ENCODE measurements at regions not wholly inside any gene's neighbourhood (a gene's known extent, or its start where the extent isn't known, plus 50 kb on each side); places are given as distances from the start of the nearest gene placed in this dataset.
"Not testable (repeated sequence)": the region's sequence is repeated elsewhere in the genome, so short reads cannot be mapped to it uniquely, and the experiment has no call there.

DNA sequence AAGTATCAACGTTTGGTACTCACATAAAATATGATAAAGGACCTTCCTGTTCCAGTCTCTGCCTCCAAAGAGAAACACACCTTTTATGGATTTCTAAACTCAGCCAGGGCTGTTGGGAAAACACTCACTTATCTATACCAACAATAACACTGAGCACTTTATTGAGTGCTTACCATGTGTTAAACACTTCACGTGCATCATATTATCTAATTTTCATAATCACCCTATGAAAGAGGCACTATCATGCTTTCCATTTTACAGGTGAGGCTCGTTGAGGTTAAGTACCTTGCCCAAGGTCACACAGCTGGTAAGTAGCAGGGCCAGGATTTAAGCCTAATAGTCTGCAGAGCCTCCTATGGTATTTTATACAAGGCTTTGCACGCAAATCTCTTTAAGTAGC lies 251.5 kb upstream of the SOX9 start:
- no peak for DNase-seq (ENCODE audit: low spot score)

DNA sequence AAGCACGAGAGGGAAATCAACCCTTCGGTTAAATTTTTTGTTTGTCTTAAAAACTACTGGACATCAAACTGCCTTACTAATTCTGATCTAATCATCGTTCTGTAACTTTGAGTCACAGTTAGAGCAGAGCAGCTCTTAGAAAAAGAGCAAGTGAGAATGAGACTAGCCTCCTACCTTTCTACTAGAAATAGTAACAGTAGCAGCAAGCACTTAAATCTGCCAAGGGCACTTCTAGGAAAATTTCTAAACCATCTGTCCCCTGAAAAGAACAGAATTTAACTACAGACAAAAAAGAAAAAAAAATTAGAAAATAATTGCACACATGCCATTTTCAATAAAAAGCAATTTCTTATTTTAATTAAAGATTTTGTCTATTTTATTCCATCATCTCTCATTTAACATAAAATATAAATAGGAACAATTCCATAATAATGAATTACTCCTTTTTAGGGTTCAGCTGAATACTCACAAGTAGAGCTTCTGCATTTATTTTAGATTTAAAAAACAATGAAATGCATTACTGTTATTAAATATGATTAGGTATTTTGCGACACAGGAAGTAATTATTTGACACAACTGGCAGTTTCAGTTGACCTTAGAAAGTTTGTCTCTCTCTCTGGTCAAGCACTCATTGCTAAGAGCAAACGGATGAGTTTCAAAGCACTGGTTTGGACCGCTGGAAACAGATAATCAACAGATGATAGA lies 250.8 kb upstream of the SOX9 start:
- no peak for DNase-seq (ENCODE audit: low spot score)

DNA sequence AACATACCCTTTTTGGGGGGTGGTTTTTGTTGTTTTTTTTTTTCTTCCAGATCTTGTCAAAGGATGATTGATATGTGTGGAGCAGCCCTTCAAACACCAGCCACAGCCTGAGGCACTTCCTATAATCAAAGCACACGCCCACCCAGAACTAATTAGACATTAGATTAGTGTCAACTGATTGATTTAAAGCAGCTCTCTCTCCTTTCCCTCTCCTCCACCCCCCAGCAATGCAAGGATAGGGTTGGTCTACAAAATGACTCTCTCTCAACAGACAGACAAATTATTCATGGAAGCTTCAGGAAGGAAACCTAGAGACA lies 250.3 kb upstream of the SOX9 start:
- no peak for DNase-seq (ENCODE audit: low spot score)

DNA sequence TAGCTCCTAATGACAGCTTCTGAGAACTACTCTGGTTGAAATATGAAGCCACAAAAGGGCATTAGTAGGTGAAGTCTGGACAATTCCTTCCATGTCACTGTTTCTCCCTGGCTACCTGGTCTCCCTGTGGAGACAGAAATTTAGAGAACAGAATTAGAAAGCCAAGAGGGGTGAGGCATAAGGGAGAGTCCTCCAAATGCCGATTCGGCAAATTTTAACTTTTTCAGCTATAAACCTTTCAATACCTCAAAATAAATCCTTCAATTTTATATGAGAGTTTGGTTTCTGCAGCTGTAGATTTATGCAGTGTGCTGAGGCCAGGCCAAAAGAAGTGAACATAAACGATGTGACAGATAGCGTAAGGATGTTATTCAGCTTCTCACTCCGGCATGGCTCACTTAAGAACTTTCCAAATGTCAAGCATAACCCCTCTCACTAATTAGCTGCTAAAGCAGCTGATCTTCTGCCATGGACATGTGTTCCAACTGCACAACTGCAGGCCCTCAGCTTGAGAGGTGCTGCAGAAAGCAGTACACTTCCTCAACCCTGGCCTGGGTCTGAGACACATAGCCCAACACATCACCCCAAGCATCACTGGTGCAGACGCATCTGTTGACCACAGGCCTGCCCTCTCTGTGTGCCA lies 247.9 kb upstream of the SOX9 start:
- no peak for DNase-seq (ENCODE audit: low spot score)

DNA sequence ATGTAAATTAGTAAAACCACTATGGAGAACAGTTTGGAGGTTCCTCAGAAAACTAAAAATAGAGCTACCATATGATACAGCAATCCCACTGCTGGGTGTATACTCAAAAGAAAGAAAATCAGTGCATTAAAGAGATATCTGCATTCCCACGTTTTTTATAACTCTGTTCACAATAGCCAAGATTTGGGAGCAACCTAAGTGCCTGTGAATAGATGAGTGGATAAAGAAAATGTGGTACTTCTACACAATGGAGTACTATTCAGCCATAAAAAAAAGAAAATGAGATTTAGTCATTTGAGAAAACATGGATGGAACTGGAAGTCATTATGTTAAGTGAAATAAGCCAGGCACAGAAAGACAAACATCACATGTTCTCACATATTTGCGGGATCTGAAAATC lies 246.0 kb upstream of the SOX9 start:
- DNase-seq (ENCODE audit: low spot score): not testable (repeated sequence)

DNA sequence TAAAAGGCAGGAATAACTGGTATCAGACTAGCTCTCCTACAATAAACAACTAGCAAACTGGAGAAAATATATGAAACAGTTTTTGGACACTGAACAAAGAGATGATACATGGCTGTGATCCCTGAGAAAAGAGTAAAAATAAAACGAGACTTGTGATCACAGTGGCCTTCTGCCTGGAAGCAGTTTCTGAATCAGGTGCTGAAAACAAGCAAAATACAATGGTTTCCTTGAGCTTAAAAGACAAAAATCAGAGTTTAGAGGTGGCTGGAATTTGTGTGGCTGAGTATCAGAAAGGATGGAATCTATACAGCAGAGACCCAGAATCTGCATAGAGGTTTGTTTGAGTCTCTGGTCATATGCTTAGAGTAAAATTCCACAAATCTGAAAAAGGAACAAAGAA lies 242.5 kb upstream of the SOX9 start:
- DNase-seq (ENCODE audit: low spot score): no peak

DNA sequence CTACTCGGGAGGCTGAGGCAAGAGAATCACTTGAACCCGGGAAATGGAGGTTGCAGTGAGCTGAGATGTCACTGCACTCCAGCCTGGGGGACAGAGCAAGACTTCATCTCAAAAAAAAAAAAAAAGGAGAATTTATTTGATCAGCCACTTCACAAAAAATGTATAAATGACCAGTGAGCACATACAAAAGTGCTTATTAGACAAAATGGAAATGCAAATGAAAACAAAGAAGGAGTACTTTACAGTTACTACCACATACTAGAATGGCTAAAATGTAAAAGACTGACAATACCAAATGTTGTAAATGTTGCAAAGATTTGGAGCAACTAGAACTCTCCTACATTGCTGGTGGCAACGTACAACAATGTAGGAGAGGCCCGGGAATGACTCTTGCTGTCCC lies 241.8 kb upstream of the SOX9 start:
- no peak for DNase-seq (ENCODE audit: low spot score)

DNA sequence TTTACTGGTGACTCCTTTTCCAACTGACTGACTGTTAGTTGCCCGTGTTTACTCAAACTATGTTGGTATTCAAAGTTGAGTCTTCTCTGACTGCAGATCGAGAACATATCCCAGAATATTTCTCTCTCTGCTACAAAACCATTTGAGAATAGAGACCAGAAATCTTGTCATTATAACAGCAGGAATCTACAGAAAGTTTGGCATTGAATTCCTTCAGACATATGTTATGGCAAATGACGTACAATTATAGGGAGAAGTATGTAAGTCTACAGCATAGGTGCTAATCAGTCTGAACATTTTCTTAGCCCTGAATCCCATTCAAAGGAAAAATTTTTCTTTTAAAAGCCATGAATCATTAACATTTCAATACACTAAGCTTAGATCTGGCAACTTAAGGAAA lies 239.8 kb upstream of the SOX9 start:
- DNase-seq (ENCODE audit: low spot score): no peak

DNA sequence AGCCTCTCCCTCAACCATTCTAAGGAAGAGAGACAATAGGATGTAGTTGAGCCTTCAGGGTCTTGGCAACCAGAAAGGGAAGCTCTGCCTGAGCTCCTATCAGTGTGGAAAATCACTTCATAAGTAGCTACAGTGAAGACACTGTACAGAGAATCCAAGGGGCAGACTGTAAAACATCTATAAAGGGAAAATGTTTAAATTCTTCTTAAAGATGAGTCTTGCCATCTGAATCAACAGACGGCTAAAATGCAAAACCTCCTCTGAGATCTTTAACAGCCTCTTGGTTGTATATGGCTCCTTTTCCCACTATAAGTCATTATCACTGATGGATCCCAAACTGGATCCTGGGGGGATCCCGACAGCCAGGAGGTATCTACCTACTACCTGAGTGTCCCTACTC lies 239.2 kb upstream of the SOX9 start:
- DNase-seq (ENCODE audit: low spot score): no peak

DNA sequence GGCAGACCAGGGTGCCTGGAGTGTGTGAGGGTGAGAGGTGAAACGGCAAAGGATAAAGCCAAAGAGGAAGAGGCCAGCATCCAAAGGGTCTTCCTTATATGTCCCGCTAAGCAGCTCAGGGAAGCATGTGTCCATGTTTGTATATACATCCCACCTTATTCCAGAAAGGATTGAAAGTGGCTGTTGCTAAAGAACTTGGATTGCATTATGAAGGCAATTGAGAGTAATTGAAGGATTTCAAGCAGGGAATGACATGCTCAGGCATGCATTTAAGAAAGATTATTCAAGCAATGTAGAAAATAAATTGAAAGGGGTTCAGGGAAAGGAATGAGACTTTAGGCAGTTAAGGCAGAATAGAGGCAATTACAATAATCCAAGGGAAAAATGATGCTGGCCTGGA lies 237.6 kb upstream of the SOX9 start:
- no peak for DNase-seq (ENCODE audit: low spot score)

DNA sequence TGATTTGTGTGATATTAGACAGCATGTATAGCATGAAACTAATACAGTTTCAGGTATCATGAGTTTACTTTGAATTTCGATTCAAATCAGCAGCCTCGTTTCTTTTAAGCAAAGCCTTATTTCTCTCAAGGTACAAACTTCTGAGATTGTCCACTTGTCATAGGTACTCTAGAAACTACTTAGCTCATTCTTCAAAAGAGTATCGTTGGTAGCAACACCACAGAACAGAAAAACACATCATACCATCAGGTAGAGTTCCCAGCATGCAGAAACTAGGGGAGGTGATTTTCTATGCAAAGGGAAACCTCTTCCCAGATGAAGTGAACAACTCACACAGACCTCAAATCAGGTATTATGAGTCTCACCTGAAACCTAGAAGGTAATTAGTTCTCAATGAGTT lies 237.0 kb upstream of the SOX9 start:
- no peak for DNase-seq (ENCODE audit: low spot score)

DNA sequence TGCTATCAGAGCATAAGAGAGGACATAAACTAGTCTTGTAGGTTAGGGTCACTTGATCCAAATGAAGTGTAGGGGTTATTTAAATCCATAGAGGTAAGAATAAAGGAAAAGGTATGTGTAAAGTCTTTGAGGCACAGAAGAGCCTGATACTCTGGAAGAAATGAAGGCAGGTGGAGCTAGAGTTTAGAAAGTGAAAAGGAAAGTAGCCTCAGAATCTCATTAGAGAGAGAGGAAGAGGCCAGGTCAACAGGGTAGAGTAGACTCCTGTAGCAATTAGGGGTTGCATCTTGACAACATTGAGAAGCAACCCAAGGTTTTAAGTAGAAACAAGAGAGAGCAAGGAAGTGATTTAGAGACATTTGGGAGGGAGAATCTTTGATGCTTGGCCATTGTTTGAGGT lies 235.2 kb upstream of the SOX9 start:
- no peak for DNase-seq (ENCODE audit: low spot score)

DNA sequence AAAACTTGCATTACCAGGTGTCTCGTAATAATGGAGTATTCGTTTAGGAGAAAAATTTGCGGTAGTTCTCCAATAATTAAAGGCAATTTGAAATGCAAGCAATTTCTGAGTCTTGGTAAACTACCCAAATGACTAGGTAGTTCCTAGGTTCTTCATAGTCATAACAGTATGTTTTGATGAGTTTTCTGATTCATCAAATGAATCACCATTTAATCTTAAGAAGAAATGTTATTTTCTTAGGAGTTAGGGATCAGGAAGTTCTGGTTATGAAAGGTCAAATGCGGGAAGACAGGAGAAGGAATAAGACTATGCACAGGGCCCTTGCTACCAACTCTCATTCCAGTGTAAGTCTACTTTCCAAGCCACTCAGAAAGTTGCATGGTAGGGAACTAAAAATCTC lies 221.5 kb upstream of the SOX9 start:
- no peak for DNase-seq (ENCODE audit: low spot score)

DNA sequence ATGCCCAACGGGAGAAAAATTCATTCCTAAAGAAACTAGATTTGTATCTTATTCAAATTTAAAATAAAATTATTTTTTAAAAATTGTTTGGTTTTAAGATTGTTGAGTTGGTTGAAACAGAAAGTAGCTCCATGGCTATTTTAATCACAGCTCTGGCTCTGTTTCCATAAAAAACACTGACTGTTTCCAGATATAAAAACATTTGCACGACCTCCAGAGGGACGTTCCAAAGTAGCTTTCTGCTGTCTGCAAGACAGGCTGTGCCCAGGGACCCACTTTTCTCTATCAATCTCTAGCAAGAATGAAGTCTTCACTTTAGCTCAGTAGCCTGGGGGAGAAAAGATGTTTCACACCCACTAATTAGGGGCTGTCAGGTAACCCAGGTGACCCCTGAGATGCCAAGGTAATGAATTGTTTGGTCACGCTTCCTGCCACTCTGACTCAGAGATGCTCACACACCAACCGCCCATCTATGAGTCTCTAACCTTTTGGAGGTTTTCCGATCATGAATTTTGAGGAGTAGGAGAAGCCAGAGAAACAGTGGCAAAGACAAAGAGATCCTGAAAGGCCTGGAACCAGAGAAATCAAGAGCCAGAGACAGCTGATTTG lies 220.1 kb upstream of the SOX9 start:
- DNase-seq (ENCODE audit: low spot score): no peak

DNA sequence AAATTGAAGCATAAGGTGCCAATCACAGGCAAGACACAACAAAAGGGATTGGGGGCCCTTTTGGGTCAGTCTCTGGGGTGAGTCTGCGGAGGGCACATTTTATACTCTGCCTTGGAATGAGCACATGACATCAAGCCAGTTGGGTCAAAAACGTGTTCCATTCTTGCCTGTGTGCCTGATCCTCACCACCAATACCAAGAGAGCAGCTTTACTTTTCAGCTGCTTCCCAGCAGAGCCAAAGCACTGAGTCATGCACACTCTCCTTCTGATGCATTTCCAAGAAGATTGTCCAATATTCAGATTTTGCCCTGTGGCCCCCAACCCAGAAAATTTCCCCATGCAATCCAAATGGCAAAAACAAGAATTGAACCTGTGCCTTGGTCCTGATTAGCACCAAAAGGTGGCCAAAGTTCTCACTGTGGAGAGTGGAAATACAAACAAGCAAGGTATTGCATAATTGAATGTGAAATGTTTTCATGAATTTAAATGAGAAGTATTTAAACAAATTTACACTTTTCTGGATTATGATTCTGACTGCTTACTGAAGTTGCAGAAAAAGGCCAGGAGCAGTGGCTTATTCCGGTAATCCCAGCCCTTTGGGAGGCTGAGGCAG lies 217.8 kb upstream of the SOX9 start:
- DNase-seq (ENCODE audit: low spot score): no peak

DNA sequence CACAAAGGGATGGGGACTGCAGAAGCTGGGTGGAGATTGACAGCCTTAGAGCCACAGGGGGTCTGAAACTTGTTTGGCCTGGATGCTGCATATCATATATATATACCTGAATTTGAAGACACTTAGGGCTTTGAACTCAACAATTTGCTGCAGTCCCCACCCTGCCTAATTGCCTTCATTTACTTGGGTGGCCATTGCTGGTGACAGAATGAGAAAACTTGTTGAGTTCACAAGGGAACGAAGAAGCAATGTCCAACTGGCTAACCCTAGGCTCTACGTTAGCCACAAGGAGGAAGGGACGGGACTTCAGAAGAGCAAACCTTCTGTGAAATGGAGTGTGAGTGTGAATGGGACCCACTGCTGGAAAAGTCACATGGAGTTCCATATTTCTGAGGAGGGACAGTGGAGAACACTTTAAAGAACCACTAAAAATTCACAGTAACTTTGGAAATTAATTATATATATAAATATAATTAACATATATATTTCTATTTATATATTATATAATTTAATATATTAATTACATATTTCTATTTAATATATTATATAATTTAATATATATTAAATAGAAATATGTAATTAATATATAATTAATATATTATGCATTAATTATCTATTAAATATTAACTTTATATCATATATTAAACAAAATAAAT lies 215.3 kb upstream of the SOX9 start:
- no peak for DNase-seq (ENCODE audit: low spot score)

DNA sequence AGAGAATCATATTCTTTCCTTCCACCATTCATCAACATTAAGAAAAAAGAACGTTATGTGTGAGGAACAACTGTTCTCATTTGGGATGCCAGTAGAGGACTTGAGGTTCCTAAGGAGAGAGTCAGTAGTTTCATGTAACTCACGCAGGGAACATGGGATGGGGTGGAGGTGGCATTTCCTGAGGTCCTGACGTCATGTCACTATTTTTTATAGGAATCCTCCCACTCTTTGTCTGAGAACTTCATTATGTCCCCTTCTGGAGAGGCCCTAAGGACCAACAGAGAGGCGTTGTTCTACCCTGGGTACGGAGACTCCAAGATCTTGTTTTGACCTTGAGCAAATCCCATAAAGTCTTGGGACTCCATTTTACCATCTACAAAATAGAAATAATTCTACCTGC lies 211.7 kb upstream of the SOX9 start:
- DNase-seq (ENCODE audit: low spot score): no peak

DNA sequence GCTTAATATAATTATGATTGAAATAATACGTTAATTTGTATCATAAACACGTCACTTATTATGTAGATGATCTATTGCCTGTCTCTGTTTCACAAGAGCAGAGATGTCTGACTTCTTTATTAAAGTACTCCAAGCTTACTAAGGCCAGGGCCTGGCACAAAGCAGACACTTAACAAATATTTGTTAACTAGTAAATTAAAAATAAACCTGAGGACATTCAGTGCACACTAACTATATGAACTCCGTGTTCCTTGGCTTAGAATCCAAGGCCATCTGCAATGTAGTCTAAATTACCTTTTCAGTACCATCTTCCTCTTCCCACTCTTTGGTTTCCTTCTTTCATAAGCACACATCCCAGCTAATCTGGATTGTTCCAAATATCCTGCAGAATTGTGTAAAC lies 210.8 kb upstream of the SOX9 start:
- DNase-seq (ENCODE audit: low spot score): no peak

DNA sequence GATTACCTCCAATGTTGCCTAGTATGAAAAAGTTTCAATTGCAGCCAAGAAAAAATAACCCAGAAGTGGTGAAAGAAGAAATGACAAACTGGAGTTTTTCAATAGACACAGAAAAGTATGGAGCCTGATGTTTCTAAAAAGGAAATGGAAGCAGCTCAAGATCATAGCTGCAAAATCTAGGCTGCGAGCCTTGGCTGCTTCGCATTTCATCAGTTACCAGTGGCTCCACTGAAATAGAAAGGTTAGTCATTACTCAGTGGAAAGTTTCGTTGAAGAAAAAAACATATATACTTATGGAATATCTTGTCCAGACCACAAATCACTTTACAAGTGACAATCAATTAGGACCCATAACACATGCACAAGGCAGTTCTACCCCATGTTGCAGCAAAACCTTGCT lies 206.8 kb upstream of the SOX9 start:
- DNase-seq (ENCODE audit: low spot score): no peak

DNA sequence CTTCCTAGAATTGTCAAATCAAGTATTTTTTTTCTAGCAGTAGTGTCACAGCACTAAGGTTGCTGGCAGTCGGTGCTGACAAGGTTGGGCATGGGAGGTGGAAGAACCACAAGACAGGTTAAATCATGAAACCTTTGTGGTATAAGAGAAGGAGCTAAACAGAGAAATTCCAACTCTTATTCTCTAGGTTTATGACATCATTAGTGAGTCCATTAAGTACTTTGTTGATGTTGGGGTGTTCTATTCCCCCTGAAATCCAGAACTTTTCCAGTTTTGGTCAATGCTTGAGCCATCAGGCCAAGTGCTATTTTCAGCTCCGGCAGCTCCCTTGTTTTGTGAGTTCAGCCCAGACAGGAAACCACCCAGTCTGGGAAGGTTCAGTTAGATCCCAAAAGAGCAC lies 206.0 kb upstream of the SOX9 start:
- DNase-seq (ENCODE audit: low spot score): no peak

DNA sequence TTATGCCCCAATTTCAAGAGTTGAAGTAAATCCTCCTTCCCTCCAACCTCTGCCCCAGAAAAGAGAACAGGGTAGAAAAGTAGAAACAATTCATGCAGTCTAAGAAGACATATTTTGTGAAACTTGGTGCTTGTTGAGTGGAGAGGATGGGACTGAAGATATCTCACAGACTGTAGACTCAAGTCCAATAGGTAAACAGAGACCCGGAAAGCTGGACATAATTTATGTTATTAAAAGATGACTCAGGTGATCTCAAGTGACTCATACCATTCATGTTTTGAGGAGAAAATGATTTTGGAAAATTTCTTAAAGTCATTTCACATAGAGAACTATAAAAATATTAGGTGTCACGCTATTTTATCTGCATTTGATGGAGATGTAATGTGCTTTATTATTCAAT lies 203.1 kb upstream of the SOX9 start:
- no peak for DNase-seq (ENCODE audit: low spot score)

DNA sequence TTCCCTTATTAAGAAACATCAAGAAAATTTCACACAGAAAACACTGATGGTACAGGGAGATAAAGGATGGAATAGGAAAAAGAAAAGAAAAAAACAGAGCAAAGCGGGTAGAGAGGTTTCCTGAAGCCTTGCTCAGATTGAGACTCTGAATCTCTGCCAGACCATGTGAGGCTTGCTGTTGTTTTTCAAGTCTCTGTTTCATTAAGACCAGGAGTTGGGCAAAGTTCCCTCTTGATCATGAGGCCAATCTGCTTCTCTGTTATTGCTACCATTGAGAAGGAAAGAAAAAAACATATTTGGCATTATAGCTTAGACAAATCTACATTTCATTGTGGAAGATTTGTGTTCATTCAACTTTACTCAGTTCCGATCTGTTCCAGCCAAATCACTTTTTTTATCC lies 201.6 kb upstream of the SOX9 start:
- DNase-seq (ENCODE audit: low spot score): no peak

DNA sequence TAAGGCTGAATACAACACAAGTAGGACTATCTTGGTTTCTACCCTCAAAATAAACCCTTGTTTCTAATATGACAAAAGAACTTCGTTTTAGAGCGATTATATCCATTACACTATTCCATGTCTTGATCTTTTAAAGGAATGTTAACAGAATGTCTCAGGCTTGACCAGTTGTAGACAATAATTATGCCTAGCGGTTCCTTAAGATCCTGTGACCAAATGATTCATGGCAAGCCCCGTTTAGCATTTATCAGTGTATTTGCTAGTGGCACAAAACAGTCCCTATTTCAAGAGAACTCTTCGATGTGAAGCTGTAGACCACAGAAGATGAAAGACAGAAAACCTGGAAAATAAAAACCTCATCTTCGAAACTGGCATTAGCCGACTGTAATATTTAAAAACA lies 200.9 kb upstream of the SOX9 start:
- no peak for DNase-seq (ENCODE audit: low spot score)
